ENCODE measurements at regions not wholly inside any gene's neighbourhood (a gene's known extent, or its start where the extent isn't known, plus 50 kb on each side); places are given as distances from the start of the nearest gene placed in this dataset.

GRCh38 chr18:56436651-56437050 is 201.7 kb downstream of the TXNL1 start:
- in situ Hi-C loops (cut with HindIII; ENCODE audit: low pct_unique_long_range_greater_than_20kb, low sequenced_read_pairs): no loop called here
- CTCF ChIA-PET: no interaction called here

GRCh38 chr18:56433919-56434318 is 204.5 kb downstream of the TXNL1 start:
- POLR2A ChIA-PET: interaction anchor here (0.5 kb wide), 1 partner anchor 262 kb away, joined by 4 read pairs; no protein-coding TSS in a partner anchor
- CTCF ChIA-PET: no interaction called here
- no peaks in the 10 kb centered on the region for H3K9me3 ChIP-seq (ENCODE audit: control insufficient read depth, insufficient read depth, low read depth, low read length)
- no peak for ATAC-seq
- TF ChIP-seq, protein P1, sequence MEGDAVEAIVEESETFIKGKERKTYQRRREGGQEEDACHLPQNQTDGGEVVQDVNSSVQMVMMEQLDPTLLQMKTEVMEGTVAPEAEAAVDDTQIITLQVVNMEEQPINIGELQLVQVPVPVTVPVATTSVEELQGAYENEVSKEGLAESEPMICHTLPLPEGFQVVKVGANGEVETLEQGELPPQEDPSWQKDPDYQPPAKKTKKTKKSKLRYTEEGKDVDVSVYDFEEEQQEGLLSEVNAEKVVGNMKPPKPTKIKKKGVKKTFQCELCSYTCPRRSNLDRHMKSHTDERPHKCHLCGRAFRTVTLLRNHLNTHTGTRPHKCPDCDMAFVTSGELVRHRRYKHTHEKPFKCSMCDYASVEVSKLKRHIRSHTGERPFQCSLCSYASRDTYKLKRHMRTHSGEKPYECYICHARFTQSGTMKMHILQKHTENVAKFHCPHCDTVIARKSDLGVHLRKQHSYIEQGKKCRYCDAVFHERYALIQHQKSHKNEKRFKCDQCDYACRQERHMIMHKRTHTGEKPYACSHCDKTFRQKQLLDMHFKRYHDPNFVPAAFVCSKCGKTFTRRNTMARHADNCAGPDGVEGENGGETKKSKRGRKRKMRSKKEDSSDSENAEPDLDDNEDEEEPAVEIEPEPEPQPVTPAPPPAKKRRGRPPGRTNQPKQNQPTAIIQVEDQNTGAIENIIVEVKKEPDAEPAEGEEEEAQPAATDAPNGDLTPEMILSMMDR (IDR thresholded peaks at IDR 0.05): no peak
- TF ChIP-seq SIN3A (IDR thresholded peaks at IDR 0.05; ENCODE audit: borderline replicate concordance, insufficient read depth, low read depth, low read length): no peak
- TF ChIP-seq TCF7L2 (IDR thresholded peaks at IDR 0.05; ENCODE audit: low read depth, low read length): no peak
- TF ChIP-seq, protein P2, sequence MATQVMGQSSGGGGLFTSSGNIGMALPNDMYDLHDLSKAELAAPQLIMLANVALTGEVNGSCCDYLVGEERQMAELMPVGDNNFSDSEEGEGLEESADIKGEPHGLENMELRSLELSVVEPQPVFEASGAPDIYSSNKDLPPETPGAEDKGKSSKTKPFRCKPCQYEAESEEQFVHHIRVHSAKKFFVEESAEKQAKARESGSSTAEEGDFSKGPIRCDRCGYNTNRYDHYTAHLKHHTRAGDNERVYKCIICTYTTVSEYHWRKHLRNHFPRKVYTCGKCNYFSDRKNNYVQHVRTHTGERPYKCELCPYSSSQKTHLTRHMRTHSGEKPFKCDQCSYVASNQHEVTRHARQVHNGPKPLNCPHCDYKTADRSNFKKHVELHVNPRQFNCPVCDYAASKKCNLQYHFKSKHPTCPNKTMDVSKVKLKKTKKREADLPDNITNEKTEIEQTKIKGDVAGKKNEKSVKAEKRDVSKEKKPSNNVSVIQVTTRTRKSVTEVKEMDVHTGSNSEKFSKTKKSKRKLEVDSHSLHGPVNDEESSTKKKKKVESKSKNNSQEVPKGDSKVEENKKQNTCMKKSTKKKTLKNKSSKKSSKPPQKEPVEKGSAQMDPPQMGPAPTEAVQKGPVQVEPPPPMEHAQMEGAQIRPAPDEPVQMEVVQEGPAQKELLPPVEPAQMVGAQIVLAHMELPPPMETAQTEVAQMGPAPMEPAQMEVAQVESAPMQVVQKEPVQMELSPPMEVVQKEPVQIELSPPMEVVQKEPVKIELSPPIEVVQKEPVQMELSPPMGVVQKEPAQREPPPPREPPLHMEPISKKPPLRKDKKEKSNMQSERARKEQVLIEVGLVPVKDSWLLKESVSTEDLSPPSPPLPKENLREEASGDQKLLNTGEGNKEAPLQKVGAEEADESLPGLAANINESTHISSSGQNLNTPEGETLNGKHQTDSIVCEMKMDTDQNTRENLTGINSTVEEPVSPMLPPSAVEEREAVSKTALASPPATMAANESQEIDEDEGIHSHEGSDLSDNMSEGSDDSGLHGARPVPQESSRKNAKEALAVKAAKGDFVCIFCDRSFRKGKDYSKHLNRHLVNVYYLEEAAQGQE (IDR thresholded peaks at IDR 0.05; ENCODE audit: insufficient read depth in 1 of 2, low read depth in 2 of 2, low read length in 1 of 2): no peak
- TF ChIP-seq POLR2AphosphoS5 (IDR thresholded peaks at IDR 0.05; ENCODE audit: low read depth, low read length): no peak
- H3K4me1 ChIP-seq (ENCODE audit: control insufficient read depth, insufficient read depth, low read length): no peaks in the 10 kb centered on the region
- intact Hi-C loops (cut with micrococcal nuclease; ENCODE audit: unreplicated experiment) (no loop called here), in situ Hi-C loops (cut with HindIII; ENCODE audit: low pct_unique_long_range_greater_than_20kb, low sequenced_read_pairs) (no loop called here)
- H3K4me3 ChIP-seq (ENCODE audit: low read depth in 2 of 2, low read length in 2 of 2): no peak overlapping the region
- DNase-seq (ENCODE audit: low read depth, low spot score): no peak
- H3K27me3 ChIP-seq (ENCODE audit: control insufficient read depth, insufficient read depth, low read length): no peaks in the 10 kb centered on the region
- BruUV-seq (replicated peaks): no TSS peak
- H3K36me3 ChIP-seq (ENCODE audit: control insufficient read depth, insufficient read depth, low read length): no peaks in the 10 kb centered on the region
- no peak overlapping the region for H3K27ac ChIP-seq (ENCODE audit: low read length)

More at GRCh38 chr18:56436651-56437050, 201.7 kb downstream of the TXNL1 start:
- intact Hi-C loops (cut with micrococcal nuclease; ENCODE audit: unreplicated experiment): no loop called here
- Histone ChIP-seq H3K4me1 (ENCODE audit: control insufficient read depth, insufficient read depth, low read length) (no peaks in the 10 kb centered on the region), H3K27me3 (ENCODE audit: control insufficient read depth, insufficient read depth, low read length) (no peaks in the 10 kb centered on the region), H3K36me3 (ENCODE audit: control insufficient read depth, insufficient read depth, low read length) (no peaks in the 10 kb centered on the region), H3K9me3 (ENCODE audit: control insufficient read depth, insufficient read depth, low read depth, low read length) (no peaks in the 10 kb centered on the region), H3K4me3 (ENCODE audit: low read depth in 2 of 2, low read length in 2 of 2) (no peak overlapping the region), H3K27ac (ENCODE audit: low read length) (no peak overlapping the region)
- no TSS peak for BruUV-seq (replicated peaks)
- ATAC-seq: no peak
- POLR2A ChIA-PET: no interaction called here
- TF ChIP-seq, protein P1 (IDR thresholded peaks at IDR 0.05): no peak
- no peak for TF ChIP-seq POLR2AphosphoS5 (IDR thresholded peaks at IDR 0.05; ENCODE audit: low read depth, low read length)
- TF ChIP-seq, protein P2 (IDR thresholded peaks at IDR 0.05; ENCODE audit: insufficient read depth in 1 of 2, low read depth in 2 of 2, low read length in 1 of 2): no peak
- TF ChIP-seq TCF7L2 (IDR thresholded peaks at IDR 0.05; ENCODE audit: low read depth, low read length): no peak
- TF ChIP-seq SIN3A (IDR thresholded peaks at IDR 0.05; ENCODE audit: borderline replicate concordance, insufficient read depth, low read depth, low read length): no peak
- no peak for DNase-seq (ENCODE audit: low read depth, low spot score)

Measured in Panc1 (cell line).